ENCODE measurements at regions not wholly inside any gene's neighbourhood (a gene's known extent, or its start where the extent isn't known, plus 50 kb on each side); places are given as distances from the start of the nearest gene placed in this dataset.

- intact Hi-C loops (cut with DNase I): no loop called here
- no peak for TF ChIP-seq POLR2A (IDR thresholded peaks at IDR 0.05)
- no peak for TF ChIP-seq CTCF (IDR thresholded peaks at IDR 0.05)
These were observed 108.0 kb downstream of the SLIT2 start for GRCh38 chr4:20359692-20360091.

GRCh38 chr4:20362148-20362547 lies 110.4 kb downstream of the SLIT2 start:
- Histone ChIP-seq H3K4me3 (no peak overlapping the region), H3K27me3 (no peaks in the 10 kb centered on the region), H3K9me3 (replicated peaks in 1 of 3) (no peaks in the 10 kb centered on the region), H3K27ac (no peak overlapping the region), H3K36me3 (replicated peaks in 1 of 2) (no peaks in the 10 kb centered on the region), H3K4me1 (replicated peaks in 1 of 2) (peaks cover 4% of the 10 kb centered on the region in 2 donors)
- DNase-seq: no peak
- intact Hi-C loops (cut with DNase I): no loop called here
- TF ChIP-seq POLR2A (IDR thresholded peaks at IDR 0.05) (no peak), CTCF (IDR thresholded peaks at IDR 0.05) (no peak)
- 92 to 97% (median 95%) methylated on average over 3 of the region's 3 CpGs for WGBS, 4 donors

More at GRCh38 chr4:20359692-20360091, 108.0 kb downstream of the SLIT2 start:
- Histone ChIP-seq H3K4me1 (replicated peaks in 1 of 2) (peaks cover 0 to 7% of the 10 kb centered on the region in 2 donors), H3K27ac (no peak overlapping the region), H3K4me3 (no peak overlapping the region), H3K36me3 (replicated peaks in 1 of 2) (no peaks in the 10 kb centered on the region), H3K27me3 (no peaks in the 10 kb centered on the region), H3K9me3 (replicated peaks in 1 of 3) (no peaks in the 10 kb centered on the region)
- WGBS, 4 donors: 93 to 98% (median 94%) methylated on average over 1 of the region's 1 CpG
- DNase-seq: no peak

- WGBS, 4 donors: 85 to 94% (median 89%) methylated on average over 4 of the region's 4 CpGs
- peaks cover 4 to 10% of the 10 kb centered on the region in 2 donors for H3K4me1 ChIP-seq (replicated peaks in 1 of 2)
- no peak overlapping the region for H3K4me3 ChIP-seq
- H3K9me3 ChIP-seq (replicated peaks in 1 of 3): no peaks in the 10 kb centered on the region
- no peak for DNase-seq
- no peaks in the 10 kb centered on the region for H3K36me3 ChIP-seq (replicated peaks in 1 of 2)
- TF ChIP-seq CTCF (IDR thresholded peaks at IDR 0.05): no peak
- TF ChIP-seq POLR2A (IDR thresholded peaks at IDR 0.05): no peak
- no peaks in the 10 kb centered on the region for H3K27me3 ChIP-seq
- intact Hi-C loops (cut with DNase I): no loop called here
- H3K27ac ChIP-seq: no peak overlapping the region
These were observed 113.3 kb downstream of the SLIT2 start for GRCh38 chr4:20364969-20365368.

- Histone ChIP-seq H3K4me1 (replicated peaks in 1 of 2) (peaks cover 4 to 10% of the 10 kb centered on the region in 2 donors), H3K36me3 (replicated peaks in 1 of 2) (no peaks in the 10 kb centered on the region), H3K9me3 (replicated peaks in 1 of 3) (no peaks in the 10 kb centered on the region), H3K4me3 (no peak overlapping the region), H3K27me3 (no peaks in the 10 kb centered on the region), H3K27ac (no peak overlapping the region)
- intact Hi-C loops (cut with DNase I): no loop called here
- TF ChIP-seq POLR2A (IDR thresholded peaks at IDR 0.05) (no peak), CTCF (IDR thresholded peaks at IDR 0.05) (no peak)
- DNase-seq: no peak
- WGBS, 4 donors: 40 to 50% (median 46%) methylated on average over 1 of the region's 1 CpG
These were observed 115.7 kb downstream of the SLIT2 start for GRCh38 chr4:20367446-20367845.
